Activated CD8-positive, alpha-beta memory T cell treated with anti-CD3 and anti-CD28 coated beads, Interleukin-2, amount 50 U/mL, for 48 hours (primary cell): ENCODE measurements at regions not wholly inside any gene's neighbourhood (a gene's known extent, or its start where the extent isn't known, plus 50 kb on each side); places are given as distances from the start of the nearest gene placed in this dataset.

Experiments used
- DNase-seq: peaks from one replicate; pipeline ENCODE4 v3.0.0-alpha.2; 2020

DNA sequence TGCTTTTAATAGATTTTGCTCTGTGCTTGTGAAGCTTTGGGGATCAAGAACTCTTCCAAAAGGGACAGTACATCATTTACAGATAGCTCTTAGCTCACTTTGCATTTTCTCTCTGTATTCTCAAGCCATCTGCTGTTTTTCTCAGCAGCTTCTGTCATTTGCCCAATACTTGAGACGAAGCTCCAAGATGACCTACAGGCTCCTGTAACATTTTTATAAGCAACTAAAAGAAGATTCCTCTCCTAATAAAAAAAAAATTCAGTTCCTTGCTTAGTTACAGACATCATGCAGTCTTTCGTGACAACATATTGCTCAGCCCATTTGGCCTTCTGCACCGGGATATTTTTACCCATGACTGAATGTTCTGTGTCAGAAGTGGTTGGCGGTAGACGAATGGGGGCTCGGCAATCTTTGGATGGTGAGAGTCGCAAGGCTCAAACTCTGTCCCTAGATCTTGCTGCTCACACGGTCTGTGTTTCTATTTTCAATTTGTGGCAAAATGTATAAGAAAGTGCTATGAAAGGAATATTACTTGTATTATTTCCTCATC lies 215.6 kb downstream of the FSCB start:
- no peak for DNase-seq

DNA sequence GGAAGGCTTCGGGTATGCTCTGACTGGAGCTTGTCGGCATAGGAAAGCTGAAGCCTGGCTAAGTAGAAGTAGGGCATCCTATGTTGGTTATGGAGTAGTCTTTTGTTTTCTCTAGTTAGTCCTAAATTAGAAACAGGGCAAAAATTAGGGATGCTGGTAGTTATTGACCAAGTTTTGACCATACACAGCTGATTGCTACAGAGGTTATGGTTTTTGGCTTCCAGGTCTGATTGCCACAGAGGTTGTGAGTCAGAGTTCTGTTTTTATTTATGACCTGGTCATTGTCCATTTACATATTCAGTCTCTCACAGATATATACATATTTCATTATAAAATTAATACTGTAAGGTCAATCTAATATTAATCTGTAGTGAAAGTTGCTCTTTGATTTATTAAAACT lies 219.2 kb downstream of the FSCB start:
- no peak for DNase-seq

DNA sequence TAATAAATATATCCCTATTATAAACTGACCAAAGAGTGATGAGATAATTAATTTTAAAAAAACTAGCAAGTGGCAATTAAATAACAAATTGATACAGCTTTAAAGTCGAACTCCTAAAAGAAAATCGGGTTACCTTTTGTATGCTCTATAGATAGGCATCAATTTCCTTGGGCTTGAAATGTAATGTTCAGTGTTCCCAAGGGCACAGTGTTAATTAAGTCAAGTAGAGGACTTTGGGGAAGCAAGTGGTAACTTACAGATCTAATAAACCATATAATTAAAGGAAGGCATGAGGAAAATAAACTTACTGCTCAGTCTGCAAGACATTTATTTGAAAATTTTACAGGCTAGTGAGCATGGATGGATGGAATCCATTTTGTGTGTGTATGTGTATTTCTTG lies 220.9 kb downstream of the FSCB start:
- no peak for DNase-seq

DNA sequence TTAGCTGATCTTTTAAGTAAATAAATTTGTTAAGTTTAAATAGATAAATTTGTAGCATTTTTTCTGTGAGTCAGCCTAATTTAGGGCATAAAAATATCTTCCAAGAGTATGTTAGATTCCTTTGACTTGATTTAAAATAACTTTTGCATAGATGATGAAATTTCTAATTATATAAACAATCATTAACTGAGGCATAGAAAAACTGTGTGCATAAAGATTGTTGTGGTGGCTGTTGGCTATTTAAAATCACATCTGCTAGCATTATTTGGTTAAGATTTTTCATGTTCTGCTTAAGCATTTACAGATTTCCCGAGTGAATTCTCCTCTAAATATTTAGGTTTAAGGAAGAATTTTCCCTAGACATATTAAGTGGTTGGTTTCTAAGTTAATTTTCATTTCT lies 223.2 kb downstream of the FSCB start:
- no peak for DNase-seq

DNA sequence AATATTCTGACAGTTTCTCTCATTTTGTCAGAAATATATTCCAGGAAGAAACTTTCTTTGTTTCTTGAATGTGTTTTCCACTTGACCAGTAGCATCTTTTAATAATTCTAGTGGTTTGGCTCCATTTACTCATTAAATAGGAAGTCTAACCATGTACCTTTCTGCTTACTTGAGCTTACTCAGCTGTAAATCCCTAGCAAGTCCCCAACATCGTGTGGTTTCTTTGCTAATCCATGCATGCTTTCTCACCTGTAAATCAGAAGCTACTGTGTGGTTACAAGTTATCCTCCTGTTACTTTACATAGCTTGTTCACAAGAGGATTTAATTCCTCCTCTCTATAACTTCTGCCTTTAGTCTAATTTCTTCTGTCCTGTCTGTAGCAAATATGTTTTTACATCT lies 227.7 kb downstream of the FSCB start:
- no peak for DNase-seq

DNA sequence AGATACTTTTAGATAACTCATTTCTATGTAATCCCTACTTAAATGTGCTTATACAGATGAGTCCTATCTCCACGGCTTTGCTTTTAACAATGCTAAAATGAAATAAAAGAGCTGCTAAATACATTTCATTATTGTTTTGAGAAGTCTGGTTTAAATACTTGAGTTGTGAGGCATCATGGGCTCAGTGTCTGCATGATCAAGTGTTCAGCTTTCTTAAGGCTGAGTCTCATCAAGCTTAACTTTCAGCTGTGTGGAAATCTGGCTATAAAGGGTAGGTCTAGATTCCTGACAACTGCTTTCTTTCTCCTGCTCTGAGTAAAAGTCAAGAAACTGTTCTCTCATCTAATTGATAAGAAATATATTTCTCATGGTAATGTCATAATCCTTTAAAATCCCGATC lies 235.4 kb downstream of the FSCB start:
- DNase-seq, result no peak

DNA sequence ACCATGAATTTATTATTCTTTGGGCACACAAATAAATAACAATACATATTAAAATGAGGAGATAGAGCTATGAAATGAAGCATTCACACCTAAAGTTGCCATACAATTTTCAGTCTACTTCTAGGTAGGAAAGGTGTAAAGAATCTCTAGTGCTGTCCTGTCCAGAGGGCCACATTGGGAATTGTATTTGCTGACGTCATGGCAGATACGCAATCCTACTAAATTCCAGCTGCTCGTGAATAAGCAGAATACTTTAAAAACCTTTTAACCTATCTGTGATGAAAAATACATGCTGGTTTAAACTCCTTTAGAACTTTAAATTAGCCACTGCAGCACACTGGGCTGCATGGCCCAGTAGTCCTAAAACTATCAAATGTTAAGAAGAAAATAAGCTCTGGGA lies 236.1 kb downstream of the FSCB start:
- DNase-seq, result no peak

DNA sequence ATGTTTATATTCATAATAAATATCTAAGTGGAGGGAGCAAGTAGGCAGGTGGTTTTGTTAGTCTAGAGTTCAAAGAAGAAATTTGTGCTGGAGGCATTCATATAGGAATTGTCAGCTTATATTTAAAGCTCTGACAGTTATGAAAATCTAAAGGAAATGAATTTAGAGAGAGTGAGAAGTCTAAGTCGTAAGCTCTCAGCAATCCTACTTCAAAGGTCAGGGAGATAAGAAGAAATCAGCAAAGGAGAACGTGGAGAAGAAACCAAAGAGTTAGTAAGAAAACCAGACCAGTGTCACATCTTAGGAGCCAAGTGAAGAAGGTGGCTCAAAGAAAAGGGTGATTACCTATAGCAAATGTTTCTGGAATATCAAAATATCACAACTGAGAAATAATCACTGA lies 241.8 kb downstream of the FSCB start:
- no peak for DNase-seq

DNA sequence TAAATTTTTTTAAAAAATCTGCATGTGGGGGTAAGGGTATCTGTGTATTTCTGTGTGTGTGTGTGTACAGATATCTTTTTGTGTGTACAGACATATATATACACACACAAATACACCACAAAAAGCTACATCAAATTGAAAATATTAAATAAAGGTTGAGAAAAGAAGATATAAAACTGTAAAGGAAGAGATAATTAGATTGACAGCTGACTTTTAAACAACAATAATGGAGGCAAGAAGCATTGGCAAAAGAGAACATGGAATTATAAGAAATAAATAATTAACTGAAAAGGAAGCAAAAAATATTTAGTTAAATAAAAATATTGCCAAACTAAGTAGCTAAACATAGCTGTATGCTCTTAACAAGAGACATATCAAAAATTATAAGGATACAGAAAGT lies 291.4 kb downstream of the FSCB start:
- no peak for DNase-seq

DNA sequence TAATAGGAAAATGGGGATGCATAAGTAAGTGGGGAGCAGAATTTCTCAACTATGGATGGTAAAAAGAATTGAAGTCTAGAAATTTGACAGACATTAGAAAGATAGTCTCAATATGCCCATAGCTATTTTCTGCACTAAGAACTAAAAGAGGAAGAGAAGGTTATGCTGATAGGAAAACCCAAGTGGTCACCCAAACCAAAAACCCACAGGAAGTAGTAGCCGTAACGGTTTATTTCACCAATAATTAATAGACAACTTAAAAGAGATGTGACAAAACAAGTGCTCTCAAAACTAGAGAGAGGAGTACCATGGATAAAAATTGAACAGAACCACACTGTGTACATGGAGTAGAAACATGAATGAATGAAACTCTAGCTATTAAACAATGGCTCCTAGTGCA lies 295.4 kb downstream of the FSCB start:
- DNase-seq, result no peak

DNA sequence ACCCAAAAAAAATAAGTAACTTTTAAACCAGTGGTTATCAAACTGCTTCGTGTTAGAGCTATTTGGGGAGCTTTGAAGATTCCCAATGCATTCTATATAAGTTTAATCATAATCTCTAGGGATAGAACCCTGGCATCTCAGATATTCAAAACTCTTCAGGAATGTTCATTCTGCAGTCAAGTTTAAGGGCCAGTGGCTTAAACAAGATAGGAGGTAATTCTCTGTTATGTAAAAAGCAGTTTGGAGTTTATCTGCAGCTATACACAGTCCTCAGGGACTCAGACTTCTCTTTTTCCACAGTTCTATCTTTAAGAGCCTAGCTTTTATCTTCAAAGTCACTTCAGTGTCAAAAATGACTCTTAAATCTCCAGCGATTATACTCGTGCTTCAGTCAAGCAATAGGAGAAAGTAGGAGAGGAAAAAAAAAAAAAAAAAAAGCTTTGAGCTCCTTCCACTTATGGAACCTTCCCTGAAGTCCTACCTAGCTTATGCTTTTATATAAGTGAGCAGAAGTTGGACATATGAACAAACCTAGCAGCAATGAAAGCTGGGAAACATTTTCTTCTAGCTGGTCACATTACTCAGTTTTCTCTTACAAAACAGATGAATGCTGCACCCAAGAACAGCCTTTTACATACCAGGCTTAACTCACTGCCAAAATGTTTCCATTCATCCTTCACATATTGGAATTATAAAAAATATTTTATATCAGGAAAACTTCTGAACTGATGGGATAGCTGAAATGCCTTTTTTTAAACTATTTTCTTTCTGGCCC lies 302.8 kb downstream of the FSCB start:
- DNase-seq, result no peak

DNA sequence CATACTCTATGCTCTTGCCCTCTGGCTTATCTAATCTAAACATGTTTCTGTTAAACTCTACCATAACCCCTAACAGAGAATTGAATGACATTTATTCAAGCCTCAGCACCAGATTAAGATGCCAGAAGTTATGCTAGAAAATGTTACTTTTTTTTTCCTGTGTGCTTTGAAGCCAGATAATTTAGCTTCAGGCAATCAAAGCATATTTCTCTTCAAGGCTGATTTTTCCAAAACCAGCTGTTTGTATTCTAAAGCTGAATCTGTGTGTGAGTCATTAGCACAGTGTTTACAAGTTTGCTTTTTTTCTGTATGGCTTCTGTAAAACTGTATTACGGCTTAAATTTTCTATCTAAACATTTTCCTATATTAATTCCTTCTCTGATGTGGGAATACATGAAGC lies 326.1 kb downstream of the FSCB start:
- DNase-seq, result no peak

DNA sequence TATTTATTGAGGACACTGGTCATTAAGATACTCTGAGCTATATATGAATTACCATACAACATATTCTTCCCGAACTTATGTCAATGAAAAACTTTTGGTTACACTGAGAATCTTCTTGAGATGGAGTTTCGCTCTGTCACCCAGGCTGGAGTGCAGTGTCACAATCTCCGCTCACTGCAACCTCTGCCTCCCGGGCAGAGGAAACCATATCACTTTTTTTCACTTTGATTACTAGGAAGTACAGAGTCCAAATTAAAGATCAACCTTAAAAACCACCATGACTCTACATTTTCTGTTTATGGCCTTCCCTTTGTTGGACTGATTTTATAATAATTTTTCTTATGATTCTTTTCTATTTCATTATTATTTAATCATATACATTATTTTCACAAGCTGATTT lies 336.5 kb downstream of the FSCB start:
- DNase-seq, result no peak

DNA sequence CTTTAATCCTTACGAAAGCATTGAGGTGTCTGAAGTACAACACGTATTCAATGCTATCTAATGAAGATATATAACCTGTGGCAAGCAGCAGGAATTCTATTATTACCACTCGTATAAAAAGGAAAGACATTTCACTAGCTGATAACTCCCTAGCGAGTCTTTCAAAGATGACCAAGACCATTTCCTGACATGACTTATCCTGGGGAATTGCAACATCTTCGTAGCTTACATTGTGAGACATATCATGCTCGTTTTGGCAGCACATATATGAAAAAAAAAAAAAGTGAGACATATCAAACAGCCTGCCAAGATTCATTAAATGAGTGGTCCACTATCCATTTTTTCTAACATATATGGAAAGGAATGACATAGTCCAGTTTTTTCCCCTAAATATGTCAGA lies 337.0 kb downstream of the FSCB start:
- DNase-seq, result no peak

DNA sequence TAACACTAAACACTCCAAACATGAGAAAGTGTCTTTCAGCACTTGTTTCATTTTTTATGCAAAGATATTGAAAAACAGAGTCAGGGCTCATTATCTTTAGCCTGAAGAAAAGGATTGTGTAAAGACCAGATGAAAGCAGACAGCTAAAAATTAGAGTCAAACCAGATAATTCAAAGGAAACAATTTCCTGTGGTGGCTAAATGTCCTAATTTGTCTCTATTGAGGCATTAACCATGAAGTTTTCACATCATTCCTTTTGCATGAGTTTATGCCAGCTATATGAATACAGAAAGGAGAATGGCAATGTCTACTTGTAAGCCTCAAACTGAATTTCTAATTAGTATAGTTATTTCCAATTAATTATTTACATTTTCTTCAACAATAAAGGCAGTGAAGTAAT lies 338.5 kb downstream of the FSCB start:
- no peak for DNase-seq

DNA sequence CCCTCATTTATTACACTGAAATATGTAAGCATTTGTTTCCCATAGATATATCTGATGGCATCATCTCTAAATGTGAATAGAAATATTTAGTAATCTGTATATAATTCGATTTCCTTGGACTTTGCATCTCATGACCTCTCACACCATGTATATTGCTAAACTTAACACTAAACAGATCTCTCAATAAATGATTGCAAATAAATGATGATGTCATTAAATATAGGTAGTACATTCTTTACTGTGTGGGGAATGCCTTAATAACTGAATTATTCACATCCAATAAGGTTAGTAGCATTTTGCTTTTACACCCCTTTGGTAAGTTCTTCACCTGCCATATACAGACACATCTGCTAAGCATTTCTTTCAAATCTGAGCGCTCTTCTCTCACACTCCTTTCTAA lies 340.5 kb downstream of the FSCB start:
- no peak for DNase-seq

DNA sequence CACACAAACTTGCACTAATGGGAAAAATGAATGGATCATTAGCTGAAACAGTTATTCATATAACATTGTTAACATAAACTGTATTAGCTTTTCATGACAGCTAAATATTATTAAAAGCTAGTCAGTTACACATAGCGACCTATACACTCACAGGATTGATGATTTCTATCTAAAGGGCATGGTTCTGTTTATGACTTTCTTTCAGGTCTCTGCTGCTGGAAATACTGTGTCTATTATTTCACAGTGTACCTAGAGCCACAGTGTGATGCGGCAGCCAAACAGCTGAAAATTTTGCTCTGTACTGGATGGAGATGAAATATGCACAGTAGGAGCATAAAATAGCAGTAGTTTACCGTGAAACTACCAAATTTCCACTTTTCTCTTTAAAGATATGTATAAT lies 341.1 kb downstream of the FSCB start:
- no peak for DNase-seq

DNA sequence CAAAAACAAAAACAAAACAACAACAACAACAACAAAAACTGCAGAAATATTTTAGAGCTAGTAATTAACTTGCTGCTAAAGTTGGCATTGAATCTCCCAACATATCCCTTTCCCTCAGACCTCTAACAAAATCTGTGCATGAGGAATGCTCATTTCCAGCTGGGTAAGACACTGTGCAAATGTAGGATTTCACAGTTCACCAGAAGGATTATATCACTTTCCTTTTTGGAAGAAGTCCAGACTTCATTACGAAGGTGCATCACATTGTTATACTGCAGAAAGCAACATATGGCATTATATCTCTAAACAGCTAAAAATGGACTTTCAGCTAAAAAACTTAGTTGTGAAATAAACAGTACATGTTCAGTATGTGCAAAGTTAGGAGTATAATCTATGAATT lies 341.8 kb downstream of the FSCB start:
- DNase-seq, result no peak

DNA sequence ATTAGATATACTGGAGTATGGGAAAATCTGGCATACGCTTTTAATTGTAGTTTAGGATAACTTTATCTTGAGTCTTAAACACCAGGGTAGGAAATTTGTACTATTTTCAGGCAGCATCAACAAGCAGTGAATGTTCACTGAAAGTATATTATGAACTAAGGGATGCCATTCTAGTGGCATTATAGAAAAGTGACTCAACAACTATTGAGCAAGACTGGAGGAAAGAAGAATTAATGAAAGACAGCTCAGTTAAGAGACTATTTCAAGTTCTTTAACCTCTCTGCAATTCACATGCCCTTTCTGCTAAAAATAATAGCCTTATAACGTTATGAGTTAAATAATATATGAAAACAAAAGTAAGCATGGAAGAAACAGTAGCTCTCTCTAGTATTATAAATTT lies 343.1 kb downstream of the FSCB start:
- DNase-seq, result no peak

DNA sequence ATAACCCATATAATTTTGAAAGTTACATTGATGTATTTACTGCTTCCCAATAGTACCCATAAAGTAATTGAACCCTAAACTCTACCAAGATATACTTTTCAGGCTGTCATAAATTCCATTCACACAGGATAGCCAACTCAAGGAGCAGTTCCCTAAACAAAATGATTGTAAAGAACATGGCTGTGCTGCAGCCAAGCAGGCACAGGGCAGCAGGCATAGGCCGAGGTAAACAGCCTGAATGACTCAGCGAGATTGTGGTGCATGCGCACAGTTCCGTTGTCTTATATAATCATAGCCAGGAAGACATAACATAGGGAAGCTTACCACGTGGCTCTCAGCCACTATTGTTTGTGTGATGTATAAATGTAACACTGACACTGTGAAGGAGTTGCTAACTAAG lies 344.9 kb downstream of the FSCB start:
- DNase-seq, result no peak

DNA sequence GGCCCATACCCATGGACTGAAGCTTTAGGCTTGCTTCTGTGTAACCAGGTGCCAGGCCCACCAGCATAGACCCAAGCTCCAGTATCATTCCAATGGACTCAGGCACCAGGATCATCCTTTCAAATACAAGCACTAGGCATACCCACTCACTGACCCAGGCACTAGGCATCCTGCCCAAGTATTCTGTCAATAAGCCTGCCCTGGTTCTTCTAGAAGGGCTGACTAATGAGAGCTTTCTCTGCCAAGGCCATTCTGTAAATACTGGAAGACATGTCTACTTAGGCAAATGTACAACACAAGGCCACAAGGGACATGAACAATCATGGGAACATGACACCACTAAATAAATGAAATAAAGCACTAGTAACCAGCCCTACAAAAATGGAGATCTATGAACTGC lies 352.2 kb downstream of the FSCB start:
- DNase-seq, result no peak

DNA sequence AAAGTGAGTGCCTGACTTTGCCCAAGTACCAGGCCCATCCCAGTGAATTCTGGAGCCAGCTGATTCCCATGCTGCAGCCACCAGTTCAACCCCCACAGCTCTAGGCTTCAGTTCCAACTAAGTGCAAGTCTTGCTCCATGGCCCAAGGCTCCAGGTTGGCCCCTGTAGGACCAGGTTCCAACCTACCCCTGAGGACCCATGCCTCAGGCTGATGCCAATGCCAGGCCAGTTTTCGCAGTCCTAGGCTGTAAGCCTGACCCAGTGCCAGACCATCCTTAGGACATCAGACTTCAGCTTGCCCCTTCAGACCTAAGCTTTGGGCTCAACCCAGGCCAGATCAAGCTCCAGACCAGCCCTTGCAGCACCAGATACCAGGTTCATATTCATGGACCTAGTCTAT lies 352.6 kb downstream of the FSCB start:
- DNase-seq, result no peak

DNA sequence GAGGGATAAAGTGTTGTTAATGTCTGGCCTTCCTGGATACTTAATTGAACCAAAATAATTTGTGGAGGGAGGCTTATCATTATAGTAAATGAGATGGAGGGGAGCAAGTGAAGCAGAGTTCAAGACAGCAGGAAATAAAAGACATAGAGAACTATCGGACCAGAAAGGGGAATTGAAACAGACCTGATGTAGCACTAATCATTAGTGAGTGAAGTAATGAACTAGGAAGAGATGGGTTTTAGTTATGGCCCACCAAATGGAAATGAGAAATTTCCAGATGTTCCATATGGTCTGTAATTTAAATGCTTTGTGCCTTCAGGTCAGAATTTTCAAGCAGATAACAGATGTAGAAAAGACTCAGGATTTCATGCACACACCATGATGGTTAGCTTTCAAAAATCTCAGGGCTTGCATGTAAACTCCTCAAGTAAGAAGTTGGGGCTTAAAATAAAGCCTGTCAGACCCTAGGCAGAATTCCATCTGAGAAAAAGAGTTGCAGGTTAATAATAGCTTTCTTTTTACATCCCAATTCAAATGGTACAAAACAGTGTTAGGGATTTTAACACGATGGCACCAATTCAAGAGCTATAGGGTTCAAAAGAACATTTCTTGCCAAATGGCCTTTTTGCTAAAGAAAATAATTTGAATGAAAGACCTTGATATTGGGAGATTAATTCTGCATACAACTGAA lies 355.8 kb downstream of the FSCB start:
- DNase-seq, result no peak

DNA sequence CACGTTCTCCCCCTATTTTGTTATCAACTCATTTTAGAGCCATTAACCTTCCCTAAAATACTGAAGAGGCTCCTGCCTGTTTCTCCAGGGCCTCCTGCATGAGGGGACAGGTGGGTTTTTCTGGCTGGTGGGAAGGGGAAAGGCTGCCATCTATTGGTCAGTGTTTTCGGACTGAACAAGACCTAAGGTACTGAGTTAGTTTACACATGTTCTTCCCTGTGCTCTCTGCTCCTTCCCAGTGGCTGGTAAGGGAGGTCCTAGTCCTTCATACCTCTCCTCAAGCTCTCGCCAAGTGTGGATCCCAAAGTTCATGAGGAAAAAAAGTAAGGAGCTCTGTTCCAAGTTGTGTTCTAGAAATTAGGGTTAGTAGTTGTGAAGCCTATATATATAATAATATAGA lies 357.5 kb downstream of the FSCB start:
- no peak for DNase-seq

DNA sequence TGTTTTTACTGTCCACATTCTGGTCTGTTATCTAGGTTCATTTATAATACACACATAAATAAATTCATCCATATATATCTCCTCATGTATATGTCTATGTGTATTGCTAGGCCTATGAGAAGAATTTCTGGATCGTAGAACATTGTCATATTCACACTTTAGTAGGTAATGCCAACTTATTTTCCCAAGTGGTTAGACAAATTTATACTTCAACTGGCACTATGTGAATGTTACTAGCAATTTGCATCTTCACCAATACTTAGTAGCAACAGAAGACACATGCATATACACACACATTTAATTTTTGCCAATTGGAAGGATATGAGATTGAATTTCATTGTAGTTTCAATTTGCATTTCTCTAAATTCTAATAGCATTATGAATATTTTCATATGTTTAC lies 365.1 kb downstream of the FSCB start:
- DNase-seq, result no peak
